Uterus (tissue), 2 donors: ENCODE measurements at regions not wholly inside any gene's neighbourhood (a gene's known extent, or its start where the extent isn't known, plus 50 kb on each side); places are given as distances from the start of the nearest gene placed in this dataset.

Source experiments
- POLR2A ChIP-seq, 2 donors: fragments of 450-650 bp; IDR thresholded peaks; one replicate each; pipeline ENCODE4 v1.6.1; 2016; ENCODE audit warnings: antibody characterized with exemption in 2 of 2, mild to moderate bottlenecking in 1 of 2, moderate library complexity in 1 of 2
- TF ChIP-seq, protein P1 (sequence below), 4 experiments: fragments of 200-600 bp in 2 of 4; fragments of 450-650 bp in 2 of 4; sonication (generic) in 2 of 4; IDR thresholded peaks; one replicate each; pipeline ENCODE4 v1.5.1; 2016 to 2019; ENCODE audit warnings: antibody characterized with exemption in 4 of 4, mild to moderate bottlenecking in 2 of 4, moderate library complexity in 1 of 4

DNA sequence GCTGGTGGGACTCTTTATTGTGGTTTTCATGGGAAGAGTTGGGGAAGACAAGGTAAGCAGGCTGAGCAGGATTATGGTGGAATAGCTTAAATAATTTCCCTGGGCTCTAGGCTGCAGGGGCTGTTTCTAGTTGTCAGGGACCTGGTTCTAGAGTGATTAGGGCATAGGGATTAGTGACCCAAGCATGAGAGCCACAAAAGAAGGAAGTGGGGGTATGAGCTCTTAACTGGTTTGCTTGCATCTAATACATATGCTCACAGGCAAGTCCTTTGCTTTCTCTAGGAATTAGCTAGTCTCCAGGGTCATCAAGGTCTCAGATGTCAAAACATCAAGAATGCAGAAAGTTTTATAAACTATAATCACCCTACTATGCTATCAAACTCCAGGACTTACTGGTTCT, 67.5 kb upstream of the NRN1 start:
- TF ChIP-seq, protein P1, sequence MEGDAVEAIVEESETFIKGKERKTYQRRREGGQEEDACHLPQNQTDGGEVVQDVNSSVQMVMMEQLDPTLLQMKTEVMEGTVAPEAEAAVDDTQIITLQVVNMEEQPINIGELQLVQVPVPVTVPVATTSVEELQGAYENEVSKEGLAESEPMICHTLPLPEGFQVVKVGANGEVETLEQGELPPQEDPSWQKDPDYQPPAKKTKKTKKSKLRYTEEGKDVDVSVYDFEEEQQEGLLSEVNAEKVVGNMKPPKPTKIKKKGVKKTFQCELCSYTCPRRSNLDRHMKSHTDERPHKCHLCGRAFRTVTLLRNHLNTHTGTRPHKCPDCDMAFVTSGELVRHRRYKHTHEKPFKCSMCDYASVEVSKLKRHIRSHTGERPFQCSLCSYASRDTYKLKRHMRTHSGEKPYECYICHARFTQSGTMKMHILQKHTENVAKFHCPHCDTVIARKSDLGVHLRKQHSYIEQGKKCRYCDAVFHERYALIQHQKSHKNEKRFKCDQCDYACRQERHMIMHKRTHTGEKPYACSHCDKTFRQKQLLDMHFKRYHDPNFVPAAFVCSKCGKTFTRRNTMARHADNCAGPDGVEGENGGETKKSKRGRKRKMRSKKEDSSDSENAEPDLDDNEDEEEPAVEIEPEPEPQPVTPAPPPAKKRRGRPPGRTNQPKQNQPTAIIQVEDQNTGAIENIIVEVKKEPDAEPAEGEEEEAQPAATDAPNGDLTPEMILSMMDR (IDR thresholded peaks at IDR 0.05): no peak
- TF ChIP-seq POLR2A (IDR thresholded peaks at IDR 0.05): no peak
